ENCODE measurements at regions not wholly inside any gene's neighbourhood (a gene's known extent, or its start where the extent isn't known, plus 50 kb on each side); places are given as distances from the start of the nearest gene placed in this dataset.

- no peaks in the 10 kb centered on the region for H3K9me3 ChIP-seq (ENCODE audit: low read length)
- H3F3A ChIP-seq (ENCODE audit: insufficient read depth, low read length), result no peaks in the 10 kb centered on the region
- no peak for TF ChIP-seq CTCF (IDR thresholded peaks at IDR 0.05; ENCODE audit: low read length)
- no peak for TF ChIP-seq EZH2 (IDR thresholded peaks at IDR 0.05; ENCODE audit: borderline replicate concordance, low read length)
- no peaks in the 10 kb centered on the region for H3K9me2 ChIP-seq (ENCODE audit: low read depth, low read length)
- H3K36me3 ChIP-seq (ENCODE audit: insufficient read depth, low read length), result no peaks in the 10 kb centered on the region
- no peak overlapping the region for H3K4me2 ChIP-seq (ENCODE audit: low read length)
- H3K4me1 ChIP-seq (ENCODE audit: insufficient read depth, low read length, severe bottlenecking), result no peaks in the 10 kb centered on the region
- no peaks in the 10 kb centered on the region for H3K27me3 ChIP-seq (ENCODE audit: insufficient read depth, low read length)
- H3K4me3 ChIP-seq (ENCODE audit: low read depth, low read length, poor library complexity, severe bottlenecking), result no peak overlapping the region
- H3K27ac ChIP-seq (ENCODE audit: low read depth, low read length, poor library complexity, severe bottlenecking), result no peak overlapping the region
- no peaks in the 10 kb centered on the region for H4K20me1 ChIP-seq (ENCODE audit: insufficient read depth, low read length)
- no peak overlapping the region for H2AFZ ChIP-seq (ENCODE audit: low read length)
- no peaks in the 10 kb centered on the region for H3K79me2 ChIP-seq (ENCODE audit: insufficient read depth, low read length)
- no peak overlapping the region for H3K9ac ChIP-seq (ENCODE audit: low read length)
Observed at GRCh38 chr2:139170406-139170805, 390.2 kb upstream of the NXPH2 start.

DNA sequence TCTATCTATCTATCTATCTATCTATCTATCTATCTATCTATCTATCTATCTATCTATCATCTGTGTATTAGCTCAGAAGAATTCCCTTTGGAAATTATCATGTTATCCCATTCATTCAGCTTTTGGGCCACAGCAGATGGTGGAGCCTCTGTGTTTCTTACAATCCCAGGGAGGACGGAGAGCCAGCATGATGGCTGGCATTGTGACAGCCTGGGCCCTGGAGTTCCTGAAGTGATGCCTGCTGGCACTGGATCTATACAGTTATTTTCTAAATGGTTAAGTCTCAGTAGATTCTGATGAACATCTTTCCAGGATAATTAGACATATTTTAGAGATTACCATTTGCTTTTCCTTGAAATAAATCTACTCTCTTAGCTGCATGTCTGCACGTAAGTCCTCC, 385.4 kb upstream of the NXPH2 start:
- no peaks in the 10 kb centered on the region for H3K9me3 ChIP-seq (ENCODE audit: low read length)
- H3K9ac ChIP-seq (ENCODE audit: low read length), result no peak overlapping the region
- H3K9me2 ChIP-seq (ENCODE audit: low read depth, low read length), result no peaks in the 10 kb centered on the region
- no peaks in the 10 kb centered on the region for H3K36me3 ChIP-seq (ENCODE audit: insufficient read depth, low read length)
- H3K4me3 ChIP-seq (ENCODE audit: low read depth, low read length, poor library complexity, severe bottlenecking), result no peak overlapping the region
- no peaks in the 10 kb centered on the region for H3K4me1 ChIP-seq (ENCODE audit: insufficient read depth, low read length, severe bottlenecking)
- TF ChIP-seq EZH2 (IDR thresholded peaks at IDR 0.05; ENCODE audit: borderline replicate concordance, low read length) (no peak), CTCF (IDR thresholded peaks at IDR 0.05; ENCODE audit: low read length) (no peak)
- no peaks in the 10 kb centered on the region for H4K20me1 ChIP-seq (ENCODE audit: insufficient read depth, low read length)
- H3K4me2 ChIP-seq (ENCODE audit: low read length), result no peak overlapping the region
- no peak overlapping the region for H3K27ac ChIP-seq (ENCODE audit: low read depth, low read length, poor library complexity, severe bottlenecking)
- no peaks in the 10 kb centered on the region for H3F3A ChIP-seq (ENCODE audit: insufficient read depth, low read length)
- no peaks in the 10 kb centered on the region for H3K79me2 ChIP-seq (ENCODE audit: insufficient read depth, low read length)
- H3K27me3 ChIP-seq (ENCODE audit: insufficient read depth, low read length), result no peaks in the 10 kb centered on the region
- H2AFZ ChIP-seq (ENCODE audit: low read length), result no peak overlapping the region

DNA sequence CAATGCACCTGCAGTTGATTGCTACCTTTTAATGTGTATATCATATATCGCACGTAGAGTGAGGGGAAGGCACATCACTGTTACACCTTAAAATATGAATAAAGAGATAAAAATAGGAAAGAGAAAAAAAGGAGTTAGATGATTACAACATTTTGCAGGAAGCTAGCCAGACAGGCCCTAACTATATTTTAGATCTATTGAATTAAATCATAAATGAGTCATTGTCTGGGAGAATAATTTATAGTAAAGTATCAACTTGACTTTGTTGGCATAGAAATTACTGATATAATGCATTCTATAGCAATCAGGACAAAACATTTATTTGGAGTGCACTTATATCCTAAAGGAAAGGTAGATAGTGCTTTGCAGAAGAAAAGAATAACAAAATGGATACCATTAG, 384.9 kb upstream of the NXPH2 start:
- Histone ChIP-seq H3K9ac (ENCODE audit: low read length) (no peak overlapping the region), H3K9me3 (ENCODE audit: low read length) (no peaks in the 10 kb centered on the region), H3K27me3 (ENCODE audit: insufficient read depth, low read length) (no peaks in the 10 kb centered on the region), H2AFZ (ENCODE audit: low read length) (no peak overlapping the region), H3F3A (ENCODE audit: insufficient read depth, low read length) (no peaks in the 10 kb centered on the region), H3K4me1 (ENCODE audit: insufficient read depth, low read length, severe bottlenecking) (no peaks in the 10 kb centered on the region), H3K36me3 (ENCODE audit: insufficient read depth, low read length) (no peaks in the 10 kb centered on the region), H3K4me3 (ENCODE audit: low read depth, low read length, poor library complexity, severe bottlenecking) (no peak overlapping the region), H3K79me2 (ENCODE audit: insufficient read depth, low read length) (no peaks in the 10 kb centered on the region), H3K4me2 (ENCODE audit: low read length) (no peak overlapping the region), H3K27ac (ENCODE audit: low read depth, low read length, poor library complexity, severe bottlenecking) (no peak overlapping the region), H3K9me2 (ENCODE audit: low read depth, low read length) (no peaks in the 10 kb centered on the region), H4K20me1 (ENCODE audit: insufficient read depth, low read length) (no peaks in the 10 kb centered on the region)
- no peak for TF ChIP-seq CTCF (IDR thresholded peaks at IDR 0.05; ENCODE audit: low read length)
- no peak for TF ChIP-seq EZH2 (IDR thresholded peaks at IDR 0.05; ENCODE audit: borderline replicate concordance, low read length)

All from OCI-LY1 (cell line).